Osteoblast (primary cell): ENCODE measurements at regions not wholly inside any gene's neighbourhood (a gene's known extent, or its start where the extent isn't known, plus 50 kb on each side); places are given as distances from the start of the nearest gene placed in this dataset.

Experiments used
- DNase-seq: peaks from one replicate; pipeline ENCODE4 v3.0.0; 2011; ENCODE audit warnings: low spot score, mixed read lengths; ENCODE audit not compliant: insufficient read length; ENCODE audit errors: missing footprints
- H2AFZ ChIP-seq: 2 replicates; pipeline ENCODE4 v1.6.0; 2011; ENCODE audit warnings: mild to moderate bottlenecking, low read length
- H3K27ac ChIP-seq: 2 replicates; pipeline ENCODE4 v1.5.1; 2011; ENCODE audit warnings: mild to moderate bottlenecking, low read depth, low read length, moderate library complexity
- H3K27me3 ChIP-seq: 2 replicates; pipeline ENCODE4 v1.6.0; 2012; ENCODE audit warnings: mild to moderate bottlenecking, control low read depth, inconsistent platforms, low read length, moderate library complexity; ENCODE audit not compliant: insufficient read depth
- H3K36me3 ChIP-seq: 2 replicates; pipeline ENCODE4 v1.5.1; 2011; ENCODE audit warnings: mild to moderate bottlenecking, low read length, control low read depth, moderate library complexity; ENCODE audit not compliant: insufficient read depth
- H3K4me1 ChIP-seq: 2 replicates; pipeline ENCODE4 v1.5.1; 2011; ENCODE audit warnings: mild to moderate bottlenecking, low read length, control low read depth, moderate library complexity; ENCODE audit not compliant: insufficient read depth
- H3K4me2 ChIP-seq: 2 replicates; pipeline ENCODE4 v1.6.0; 2011; ENCODE audit warnings: mild to moderate bottlenecking, low read length; ENCODE audit not compliant: insufficient read depth
- H3K4me3 ChIP-seq: fragments of 200-600 bp; sonication (generic); 3 replicates; pipeline ENCODE4 v1.5.1; 2012; ENCODE audit warnings: mild to moderate bottlenecking, low read length, inconsistent platforms; ENCODE audit not compliant: insufficient read depth
- H3K79me2 ChIP-seq: 2 replicates; pipeline ENCODE4 v1.6.0; 2012; ENCODE audit warnings: mild to moderate bottlenecking, low read length, control low read depth, inconsistent platforms; ENCODE audit not compliant: insufficient read depth
- H3K9me3 ChIP-seq: 2 replicates; pipeline ENCODE4 v1.5.1; 2011; ENCODE audit warnings: low read depth, low read length, control low read depth
- H4K20me1 ChIP-seq: 2 replicates; pipeline ENCODE4 v1.6.0; 2012; ENCODE audit warnings: mild to moderate bottlenecking, low read length, control low read depth; ENCODE audit not compliant: insufficient read depth
- CTCF ChIP-seq: IDR thresholded peaks from 2 replicates; pipeline ENCODE4 v1.5.1; 2011; ENCODE audit warnings: mild to moderate bottlenecking, low read depth, low read length, moderate library complexity; ENCODE audit errors: extremely low read depth

- no peak overlapping the region for H2AFZ ChIP-seq
- H3K4me2 ChIP-seq = no peak overlapping the region
- H3K9me3 ChIP-seq = no peaks in the 10 kb centered on the region
- no peaks in the 10 kb centered on the region for H4K20me1 ChIP-seq
- no peak for TF ChIP-seq CTCF
- H3K27ac ChIP-seq = no peak overlapping the region
- H3K36me3 ChIP-seq = no peaks in the 10 kb centered on the region
- no peaks in the 10 kb centered on the region for H3K27me3 ChIP-seq
- H3K79me2 ChIP-seq = no peaks in the 10 kb centered on the region
- no peaks in the 10 kb centered on the region for H3K4me1 ChIP-seq
- no peak for DNase-seq
- H3K4me3 ChIP-seq = no peak overlapping the region
These were observed 211.4 kb upstream of the EPHA3 start for GRCh38 chr3:88896026-88896425.

- peak overlapping the region; percentile 74 for H2AFZ ChIP-seq
- no peaks in the 10 kb centered on the region for H4K20me1 ChIP-seq
- H3K4me2 ChIP-seq = no peak overlapping the region
- H3K27me3 ChIP-seq = no peaks in the 10 kb centered on the region
- H3K9me3 ChIP-seq = no peaks in the 10 kb centered on the region
- no peak overlapping the region for H3K4me3 ChIP-seq
- no peak overlapping the region for H3K27ac ChIP-seq
- H3K79me2 ChIP-seq = no peaks in the 10 kb centered on the region
- H3K4me1 ChIP-seq = no peaks in the 10 kb centered on the region
- H3K36me3 ChIP-seq = no peaks in the 10 kb centered on the region
- DNase-seq = no peak
- no peak for TF ChIP-seq CTCF
These were observed 195.0 kb upstream of the EPHA3 start for GRCh38 chr3:88912294-88912877.

- Histone ChIP-seq H3K27me3 (no peaks in the 10 kb centered on the region), H2AFZ (no peak overlapping the region), H3K4me3 (no peak overlapping the region), H3K4me1 (no peaks in the 10 kb centered on the region), H4K20me1 (no peaks in the 10 kb centered on the region), H3K9me3 (no peaks in the 10 kb centered on the region), H3K36me3 (no peaks in the 10 kb centered on the region), H3K27ac (no peak overlapping the region), H3K79me2 (no peaks in the 10 kb centered on the region), H3K4me2 (no peak overlapping the region)
- no peak for TF ChIP-seq CTCF
- DNase-seq = no peak
These were observed 188.6 kb upstream of the EPHA3 start for GRCh38 chr3:88918841-88919240.

GRCh38 chr3:88921986-88922385 lies 185.4 kb upstream of the EPHA3 start:
- Histone ChIP-seq H4K20me1 (no peaks in the 10 kb centered on the region), H3K27me3 (no peaks in the 10 kb centered on the region), H2AFZ (peak overlapping the region; percentile 18), H3K79me2 (no peaks in the 10 kb centered on the region), H3K4me2 (no peak overlapping the region), H3K27ac (no peak overlapping the region), H3K9me3 (no peaks in the 10 kb centered on the region), H3K36me3 (no peaks in the 10 kb centered on the region), H3K4me1 (no peaks in the 10 kb centered on the region), H3K4me3 (no peak overlapping the region)
- TF ChIP-seq CTCF = no peak
- DNase-seq = no peak
